Panc1 (cell line): ENCODE measurements at regions not wholly inside any gene's neighbourhood (a gene's known extent, or its start where the extent isn't known, plus 50 kb on each side); places are given as distances from the start of the nearest gene placed in this dataset.

Source experiments
- ATAC-seq: fragments of 200-7000 bp; cut with Tn5 transposase; 2 replicates; pipeline ENCODE4 v1.9.1; 2020; ENCODE audit warnings: mild to moderate bottlenecking, moderate library complexity
- BruUV-seq: library from RNA; stranded (reverse); fragments of 400-500 nt; replicated peaks from 2 replicates; lab custom pipeline; 2021; lab: Mats Ljungman, UMichigan
- CTCF ChIA-PET: fragments of 300-600 bp; sonication (Branson Sonifier 250); formaldehyde crosslinking; loops from one replicate; lab custom pipeline; 2022; ENCODE audit warnings: antibody characterized with exemption; lab: Charles Lee
- POLR2A ChIA-PET: fragments of 300-600 bp; sonication (Branson Sonifier 250); formaldehyde crosslinking; loops from one replicate; lab custom pipeline; 2022; ENCODE audit warnings: antibody characterized with exemption; lab: Charles Lee
- DNase-seq: peaks from one replicate; pipeline ENCODE4 v3.0.0-alpha.2; 2010; ENCODE audit warnings: low read depth, low spot score
- H3K27ac ChIP-seq: 2 replicates; pipeline ENCODE4 v1.5.1; 2011; ENCODE audit warnings: mild to moderate bottlenecking, low read length, inconsistent platforms
- H3K27me3 ChIP-seq: fragments of 200-500 bp; sonication (Bioruptor generic); 2 replicates; pipeline ENCODE4 v1.6.0; 2014; ENCODE audit warnings: low read length, inconsistent platforms; ENCODE audit not compliant: control insufficient read depth, insufficient read depth
- H3K36me3 ChIP-seq: fragments of 200-500 bp; sonication (Bioruptor generic); 2 replicates; pipeline ENCODE4 v1.5.1; 2014; ENCODE audit warnings: inconsistent platforms, mild to moderate bottlenecking, low read length, moderate library complexity; ENCODE audit not compliant: control insufficient read depth, insufficient read depth
- H3K4me1 ChIP-seq: 2 replicates; pipeline ENCODE4 v1.5.1; 2011; ENCODE audit warnings: inconsistent platforms, mild to moderate bottlenecking, low read length, moderate library complexity; ENCODE audit not compliant: control insufficient read depth, insufficient read depth
- H3K4me3 ChIP-seq, 2 experiments: 2 replicates each; pipeline ENCODE4 v1.5.1; 2011 to 2012; ENCODE audit warnings: low read depth in 2 of 2, low read length in 2 of 2, mild to moderate bottlenecking in 2 of 2, inconsistent platforms in 1 of 2, moderate library complexity in 1 of 2
- H3K9me3 ChIP-seq: fragments of 200-500 bp; sonication (Bioruptor generic); 2 replicates; pipeline ENCODE4 v1.5.1; 2014; ENCODE audit warnings: low read depth, mild to moderate bottlenecking, inconsistent platforms, low read length, moderate library complexity; ENCODE audit not compliant: control insufficient read depth, insufficient read depth
- POLR2AphosphoS5 ChIP-seq: IDR thresholded peaks from 2 replicates; pipeline ENCODE4 v1.6.1; 2012; ENCODE audit warnings: mild to moderate bottlenecking, low read depth, low read length, moderate library complexity
- SIN3A ChIP-seq: IDR thresholded peaks from 2 replicates; pipeline ENCODE4 v1.6.1; 2012; ENCODE audit warnings: low read depth, mild to moderate bottlenecking, low read length, moderate library complexity, borderline replicate concordance; ENCODE audit not compliant: insufficient read depth
- TCF7L2 ChIP-seq: IDR thresholded peaks from 2 replicates; pipeline ENCODE4 v1.6.1; 2011; ENCODE audit warnings: mild to moderate bottlenecking, low read depth, low read length, inconsistent platforms
- in situ Hi-C: cut with HindIII; loops from 2 replicates; pipeline ENCODE4 v1.10.0; 2016; ENCODE audit warnings: low sequenced_read_pairs, low pct_unique_long_range_greater_than_20kb
- intact Hi-C: fragments of 100-400 bp; cut with micrococcal nuclease; formaldehyde crosslinking; loops from one replicate; pipeline ENCODE4 v1.10.0; 2022; ENCODE audit not compliant: unreplicated experiment
- TF ChIP-seq, protein P1 (sequence below), 2 experiments: IDR thresholded peaks; 2 replicates each; pipeline ENCODE4 v1.6.1; 2011 to 2012; ENCODE audit warnings: low read depth in 2 of 2, control low read depth in 1 of 2, low read length in 1 of 2, mild to moderate bottlenecking in 1 of 2, moderate library complexity in 1 of 2; ENCODE audit not compliant: insufficient read depth in 1 of 2
- TF ChIP-seq, protein P2 (sequence below): fragments of 450-650 bp; IDR thresholded peaks from 2 replicates; pipeline ENCODE4 v1.5.1; 2017; ENCODE audit warnings: mild to moderate bottlenecking

GRCh38 chr5:23823521-23823920, 316.1 kb downstream of the PRDM9 start:
- intact Hi-C loops = loop anchor here (10.0 kb wide), 1 partner anchor 171 kb away; no protein-coding TSS in a partner anchor
- in situ Hi-C loops = no loop called here
- ATAC-seq = no peak
- ChIA-PET POLR2A (no interaction called here), CTCF (no interaction called here)
- no TSS peak for BruUV-seq
- H3K4me1 ChIP-seq = no peaks in the 10 kb centered on the region
- H3K27me3 ChIP-seq = no peaks in the 10 kb centered on the region
- no peaks in the 10 kb centered on the region for H3K9me3 ChIP-seq
- H3K4me3 ChIP-seq = no peak overlapping the region
- H3K27ac ChIP-seq = no peak overlapping the region
- DNase-seq = no peak
- TF ChIP-seq, protein P1, sequence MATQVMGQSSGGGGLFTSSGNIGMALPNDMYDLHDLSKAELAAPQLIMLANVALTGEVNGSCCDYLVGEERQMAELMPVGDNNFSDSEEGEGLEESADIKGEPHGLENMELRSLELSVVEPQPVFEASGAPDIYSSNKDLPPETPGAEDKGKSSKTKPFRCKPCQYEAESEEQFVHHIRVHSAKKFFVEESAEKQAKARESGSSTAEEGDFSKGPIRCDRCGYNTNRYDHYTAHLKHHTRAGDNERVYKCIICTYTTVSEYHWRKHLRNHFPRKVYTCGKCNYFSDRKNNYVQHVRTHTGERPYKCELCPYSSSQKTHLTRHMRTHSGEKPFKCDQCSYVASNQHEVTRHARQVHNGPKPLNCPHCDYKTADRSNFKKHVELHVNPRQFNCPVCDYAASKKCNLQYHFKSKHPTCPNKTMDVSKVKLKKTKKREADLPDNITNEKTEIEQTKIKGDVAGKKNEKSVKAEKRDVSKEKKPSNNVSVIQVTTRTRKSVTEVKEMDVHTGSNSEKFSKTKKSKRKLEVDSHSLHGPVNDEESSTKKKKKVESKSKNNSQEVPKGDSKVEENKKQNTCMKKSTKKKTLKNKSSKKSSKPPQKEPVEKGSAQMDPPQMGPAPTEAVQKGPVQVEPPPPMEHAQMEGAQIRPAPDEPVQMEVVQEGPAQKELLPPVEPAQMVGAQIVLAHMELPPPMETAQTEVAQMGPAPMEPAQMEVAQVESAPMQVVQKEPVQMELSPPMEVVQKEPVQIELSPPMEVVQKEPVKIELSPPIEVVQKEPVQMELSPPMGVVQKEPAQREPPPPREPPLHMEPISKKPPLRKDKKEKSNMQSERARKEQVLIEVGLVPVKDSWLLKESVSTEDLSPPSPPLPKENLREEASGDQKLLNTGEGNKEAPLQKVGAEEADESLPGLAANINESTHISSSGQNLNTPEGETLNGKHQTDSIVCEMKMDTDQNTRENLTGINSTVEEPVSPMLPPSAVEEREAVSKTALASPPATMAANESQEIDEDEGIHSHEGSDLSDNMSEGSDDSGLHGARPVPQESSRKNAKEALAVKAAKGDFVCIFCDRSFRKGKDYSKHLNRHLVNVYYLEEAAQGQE (IDR thresholded peaks at IDR 0.05; ENCODE audit: insufficient read depth in 1 of 2, low read depth in 2 of 2, low read length in 1 of 2) = no peak
- TF ChIP-seq, protein P2, sequence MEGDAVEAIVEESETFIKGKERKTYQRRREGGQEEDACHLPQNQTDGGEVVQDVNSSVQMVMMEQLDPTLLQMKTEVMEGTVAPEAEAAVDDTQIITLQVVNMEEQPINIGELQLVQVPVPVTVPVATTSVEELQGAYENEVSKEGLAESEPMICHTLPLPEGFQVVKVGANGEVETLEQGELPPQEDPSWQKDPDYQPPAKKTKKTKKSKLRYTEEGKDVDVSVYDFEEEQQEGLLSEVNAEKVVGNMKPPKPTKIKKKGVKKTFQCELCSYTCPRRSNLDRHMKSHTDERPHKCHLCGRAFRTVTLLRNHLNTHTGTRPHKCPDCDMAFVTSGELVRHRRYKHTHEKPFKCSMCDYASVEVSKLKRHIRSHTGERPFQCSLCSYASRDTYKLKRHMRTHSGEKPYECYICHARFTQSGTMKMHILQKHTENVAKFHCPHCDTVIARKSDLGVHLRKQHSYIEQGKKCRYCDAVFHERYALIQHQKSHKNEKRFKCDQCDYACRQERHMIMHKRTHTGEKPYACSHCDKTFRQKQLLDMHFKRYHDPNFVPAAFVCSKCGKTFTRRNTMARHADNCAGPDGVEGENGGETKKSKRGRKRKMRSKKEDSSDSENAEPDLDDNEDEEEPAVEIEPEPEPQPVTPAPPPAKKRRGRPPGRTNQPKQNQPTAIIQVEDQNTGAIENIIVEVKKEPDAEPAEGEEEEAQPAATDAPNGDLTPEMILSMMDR = no peak
- H3K36me3 ChIP-seq = no peaks in the 10 kb centered on the region

GRCh38 chr5:23825196-23825595, 317.8 kb downstream of the PRDM9 start:
- H3K4me3 ChIP-seq = no peak overlapping the region
- intact Hi-C loops (loop anchor here (10.0 kb wide), 1 partner anchor 170 kb away; no protein-coding TSS in a partner anchor), in situ Hi-C loops (no loop called here)
- ChIA-PET POLR2A (no interaction called here), CTCF (interaction anchor here (0.6 kb wide), 1 partner anchor 12 kb away, joined by 4 read pairs; no protein-coding TSS in a partner anchor)
- no peaks in the 10 kb centered on the region for H3K9me3 ChIP-seq
- H3K4me1 ChIP-seq = no peaks in the 10 kb centered on the region
- no peak overlapping the region for H3K27ac ChIP-seq
- H3K36me3 ChIP-seq = no peaks in the 10 kb centered on the region
- no peak for DNase-seq
- ATAC-seq = no peak
- TF ChIP-seq, protein P1 (IDR thresholded peaks at IDR 0.05; ENCODE audit: insufficient read depth in 1 of 2, low read depth in 2 of 2, low read length in 1 of 2) = no peak
- no peaks in the 10 kb centered on the region for H3K27me3 ChIP-seq
- BruUV-seq = no TSS peak

GRCh38 chr5:23840083-23840482, 332.7 kb downstream of the PRDM9 start:
- Histone ChIP-seq H3K36me3 (no peaks in the 10 kb centered on the region), H3K4me1 (no peaks in the 10 kb centered on the region), H3K27me3 (no peaks in the 10 kb centered on the region), H3K4me3 (no peak overlapping the region), H3K9me3 (no peaks in the 10 kb centered on the region), H3K27ac (no peak overlapping the region)
- no peak for ATAC-seq
- intact Hi-C loops (no loop called here), in situ Hi-C loops (no loop called here)
- CTCF ChIA-PET = no interaction called here
- BruUV-seq = no TSS peak
- TF ChIP-seq TCF7L2 = no peak
- TF ChIP-seq, protein P2 = no peak
- no peak for TF ChIP-seq SIN3A
- TF ChIP-seq, protein P1 (IDR thresholded peaks at IDR 0.05; ENCODE audit: insufficient read depth in 1 of 2, low read depth in 2 of 2, low read length in 1 of 2) = no peak
- no peak for TF ChIP-seq POLR2AphosphoS5
- POLR2A ChIA-PET = no interaction called here
- DNase-seq = no peak
